Keratinocyte (primary cell): ENCODE measurements at regions not wholly inside any gene's neighbourhood (a gene's known extent, or its start where the extent isn't known, plus 50 kb on each side); places are given as distances from the start of the nearest gene placed in this dataset.

Experiments used
- DNase-seq: peaks from one replicate; pipeline ENCODE4 v3.0.0-alpha.2; 2011; ENCODE audit warnings: low read depth, missing footprints, low spot score
- FAIRE-seq: peaks from 2 replicates; lab custom pipeline; 2011; peaks lifted over from hg19 to GRCh38; lab: Jason Lieb, UNC
- H2AFZ ChIP-seq: 2 replicates; pipeline ENCODE4 v1.6.0; 2012; ENCODE audit warnings: low read length, control low read depth, inconsistent platforms; ENCODE audit not compliant: control insufficient read depth
- H3K27ac ChIP-seq: 2 replicates; pipeline ENCODE4 v1.5.1; 2011; ENCODE audit warnings: low read length; ENCODE audit not compliant: control insufficient read depth, insufficient read depth
- H3K27me3 ChIP-seq: 3 replicates; pipeline ENCODE4 v1.6.0; 2011; ENCODE audit warnings: low read length; ENCODE audit not compliant: control insufficient read depth, insufficient read depth; ENCODE audit errors: extremely low read depth
- H3K36me3 ChIP-seq, 2 experiments: 2 replicates in 1 of 2; 3 replicates in 1 of 2; pipeline ENCODE4 v1.5.1; 2011; ENCODE audit warnings: low read length in 2 of 2, mild to moderate bottlenecking in 1 of 2; ENCODE audit not compliant: control insufficient read depth in 2 of 2, insufficient read depth in 2 of 2; ENCODE audit errors: extremely low read depth in 1 of 2
- H3K4me1 ChIP-seq: 3 replicates; pipeline ENCODE4 v1.5.1; 2011; ENCODE audit warnings: low read length; ENCODE audit not compliant: control insufficient read depth, insufficient read depth; ENCODE audit errors: extremely low read depth
- H3K4me2 ChIP-seq: 3 replicates; pipeline ENCODE4 v1.6.0; 2011; ENCODE audit warnings: low read depth, low read length; ENCODE audit not compliant: control insufficient read depth, insufficient read depth; ENCODE audit errors: extremely low read depth
- H3K4me3 ChIP-seq, 3 experiments: fragments of 200-600 bp in 1 of 3; sonication (generic) in 1 of 3; 2 replicates in 2 of 3; 3 replicates in 1 of 3; pipeline ENCODE4 v1.5.1; 2011 to 2016; ENCODE audit warnings: low read length in 3 of 3, mild to moderate bottlenecking in 3 of 3, control low read depth in 2 of 3, inconsistent platforms in 1 of 3, low read depth in 1 of 3, mixed read lengths in 1 of 3, mixed run types in 1 of 3, moderate library complexity in 1 of 3; ENCODE audit not compliant: control insufficient read depth in 2 of 3, insufficient read depth in 2 of 3; ENCODE audit errors: extremely low read depth in 1 of 3
- H3K79me2 ChIP-seq: 2 replicates; pipeline ENCODE4 v1.6.0; 2012; ENCODE audit warnings: low read length; ENCODE audit not compliant: control insufficient read depth, insufficient read depth
- H3K9ac ChIP-seq: 3 replicates; pipeline ENCODE4 v1.6.0; 2011; ENCODE audit warnings: low read length; ENCODE audit not compliant: control insufficient read depth, insufficient read depth; ENCODE audit errors: extremely low read depth
- H3K9me1 ChIP-seq: 3 replicates; pipeline ENCODE4 v1.6.0; 2011; ENCODE audit warnings: low read length; ENCODE audit not compliant: control insufficient read depth, insufficient read depth; ENCODE audit errors: extremely low read depth
- H3K9me3 ChIP-seq: 2 replicates; pipeline ENCODE4 v1.5.1; 2012; ENCODE audit warnings: low read depth, low read length; ENCODE audit not compliant: control insufficient read depth
- H4K20me1 ChIP-seq: 3 replicates; pipeline ENCODE4 v1.6.0; 2011; ENCODE audit warnings: low read length; ENCODE audit not compliant: control insufficient read depth, insufficient read depth; ENCODE audit errors: extremely low read depth
- CTCF ChIP-seq, 3 experiments: IDR thresholded peaks in 1 of 3; conservative IDR thresholded peaks in 1 of 3; optimal IDR thresholded peaks in 1 of 3; 2 replicates in 2 of 3; 3 replicates in 1 of 3; pipeline versions ENCODE3 to v1.5.1; 2011; ENCODE audit warnings: low read length in 3 of 3, mild to moderate bottlenecking in 3 of 3, moderate library complexity in 2 of 3, control low read depth in 1 of 3, inconsistent platforms in 1 of 3; ENCODE audit not compliant: insufficient read depth in 2 of 3; ENCODE audit errors: extremely low read depth in 1 of 3
- EZH2 ChIP-seq: IDR thresholded peaks from one replicate; pipeline ENCODE4 v1.6.1; 2012; ENCODE audit warnings: inconsistent platforms, mild to moderate bottlenecking, low read length, moderate library complexity
- dilution Hi-C: fragments of 300-500 bp; cut with MboI; formaldehyde crosslinking; loops from one replicate; pipeline ENCODE4 v1.7.0; 2020; ENCODE audit warnings: low sequenced_read_pairs; ENCODE audit not compliant: extremely low pct_ligation_motif_present

GRCh38 chr22:49372111-49372529, 455.6 kb downstream of the BRD1 start:
- Histone ChIP-seq H3K27ac (no peak overlapping the region), H4K20me1 (no peaks in the 10 kb centered on the region), H3K9me1 (no peaks in the 10 kb centered on the region), H3K9ac (no peak overlapping the region), H3K9me3 (peaks cover 32% of the 10 kb centered on the region), H3K27me3 (no peaks in the 10 kb centered on the region), H3K36me3 (no peaks in the 10 kb centered on the region), H3K79me2 (no peaks in the 10 kb centered on the region), H3K4me2 (no peak overlapping the region), H3K4me3 (no peak overlapping the region), H2AFZ (no peak overlapping the region), H3K4me1 (no peaks in the 10 kb centered on the region)
- no peak for FAIRE-seq
- no peak for TF ChIP-seq EZH2
- no peak for TF ChIP-seq CTCF (optimal IDR thresholded peaks at IDR 0.05 in 1 of 3, IDR thresholded peaks at IDR 0.05 in 1 of 3, conservative IDR thresholded peaks at IDR 0.05 in 1 of 3; ENCODE audit: extremely low read depth in 1 of 3, insufficient read depth in 2 of 3, low read length in 3 of 3)
- dilution Hi-C loops: no loop called here
- no peak for DNase-seq

GRCh38 chr22:49371325-49372110, 456.2 kb downstream of the BRD1 start:
- no peaks in the 10 kb centered on the region for H3K79me2 ChIP-seq
- H4K20me1 ChIP-seq: no peaks in the 10 kb centered on the region
- dilution Hi-C loops: no loop called here
- no peak overlapping the region for H2AFZ ChIP-seq
- no peak overlapping the region for H3K4me2 ChIP-seq
- no peak for DNase-seq
- peaks cover 32% of the 10 kb centered on the region for H3K9me3 ChIP-seq
- no peaks in the 10 kb centered on the region for H3K4me1 ChIP-seq
- no peak overlapping the region for H3K9ac ChIP-seq
- no peak overlapping the region for H3K27ac ChIP-seq
- TF ChIP-seq CTCF (optimal IDR thresholded peaks at IDR 0.05 in 1 of 3, IDR thresholded peaks at IDR 0.05 in 1 of 3, conservative IDR thresholded peaks at IDR 0.05 in 1 of 3; ENCODE audit: extremely low read depth in 1 of 3, insufficient read depth in 2 of 3, low read length in 3 of 3) (no peak), EZH2 (no peak)
- H3K9me1 ChIP-seq: no peaks in the 10 kb centered on the region
- no peak for FAIRE-seq
- H3K36me3 ChIP-seq: no peaks in the 10 kb centered on the region
- H3K27me3 ChIP-seq: no peaks in the 10 kb centered on the region
- no peak overlapping the region for H3K4me3 ChIP-seq
